ENCODE measurements at regions not wholly inside any gene's neighbourhood (a gene's known extent, or its start where the extent isn't known, plus 50 kb on each side); places are given as distances from the start of the nearest gene placed in this dataset.

GRCh38 chr13:88932950-88933349 lies 1261.8 kb downstream of the SLITRK5 start:
- no peak for TF ChIP-seq CTCF (IDR thresholded peaks at IDR 0.05; ENCODE audit: extremely low read depth, low read depth, low read length)
- no peak overlapping the region for H2AFZ ChIP-seq (ENCODE audit: low read length)
- H3K4me1 ChIP-seq (ENCODE audit: insufficient read depth, low read length): no peaks in the 10 kb centered on the region
- no peaks in the 10 kb centered on the region for H3K36me3 ChIP-seq (ENCODE audit: insufficient read depth, low read length)
- H3K27me3 ChIP-seq (ENCODE audit: insufficient read depth, low read length): no peaks in the 10 kb centered on the region
- H3K4me2 ChIP-seq (ENCODE audit: insufficient read depth, low read length): no peak overlapping the region
- no peaks in the 10 kb centered on the region for H4K20me1 ChIP-seq (ENCODE audit: insufficient read depth, low read length)
- H3K79me2 ChIP-seq (ENCODE audit: insufficient read depth, low read length): no peaks in the 10 kb centered on the region
- H3K9me3 ChIP-seq (ENCODE audit: low read depth, low read length): peaks cover 4% of the 10 kb centered on the region
- DNase-seq (ENCODE audit: insufficient read length, low spot score, missing footprints): no peak
- H3K4me3 ChIP-seq (ENCODE audit: insufficient read depth, low read length): no peak overlapping the region
- no peak overlapping the region for H3K27ac ChIP-seq (ENCODE audit: low read depth, low read length)

- Histone ChIP-seq H3K4me3 (ENCODE audit: insufficient read depth, low read length) (no peak overlapping the region), H3K27ac (ENCODE audit: low read depth, low read length) (no peak overlapping the region)
These were observed 1266.2 kb downstream of the SLITRK5 start for GRCh38 chr13:88937384-88937783.

GRCh38 chr13:88945793-88946192 lies 1274.6 kb downstream of the SLITRK5 start:
- H3K4me2 ChIP-seq (ENCODE audit: insufficient read depth, low read length): no peak overlapping the region
- H3K27me3 ChIP-seq (ENCODE audit: insufficient read depth, low read length): no peaks in the 10 kb centered on the region
- no peaks in the 10 kb centered on the region for H3K4me1 ChIP-seq (ENCODE audit: insufficient read depth, low read length)
- no peaks in the 10 kb centered on the region for H3K9me3 ChIP-seq (ENCODE audit: low read depth, low read length)
- no peaks in the 10 kb centered on the region for H3K36me3 ChIP-seq (ENCODE audit: insufficient read depth, low read length)
- no peak for TF ChIP-seq CTCF (IDR thresholded peaks at IDR 0.05; ENCODE audit: extremely low read depth, low read depth, low read length)
- no peaks in the 10 kb centered on the region for H3K79me2 ChIP-seq (ENCODE audit: insufficient read depth, low read length)
- no peak for DNase-seq (ENCODE audit: insufficient read length, low spot score, missing footprints)
- no peak overlapping the region for H2AFZ ChIP-seq (ENCODE audit: low read length)
- no peak overlapping the region for H3K4me3 ChIP-seq (ENCODE audit: insufficient read depth, low read length)
- H4K20me1 ChIP-seq (ENCODE audit: insufficient read depth, low read length): no peaks in the 10 kb centered on the region
- H3K27ac ChIP-seq (ENCODE audit: low read depth, low read length): no peak overlapping the region

More at GRCh38 chr13:88937384-88937783, 1266.2 kb downstream of the SLITRK5 start:
- Histone ChIP-seq H3K27me3 (ENCODE audit: insufficient read depth, low read length) (no peaks in the 10 kb centered on the region), H4K20me1 (ENCODE audit: insufficient read depth, low read length) (no peaks in the 10 kb centered on the region), H2AFZ (ENCODE audit: low read length) (no peak overlapping the region), H3K9me3 (ENCODE audit: low read depth, low read length) (peaks cover 5% of the 10 kb centered on the region), H3K79me2 (ENCODE audit: insufficient read depth, low read length) (no peaks in the 10 kb centered on the region), H3K4me1 (ENCODE audit: insufficient read depth, low read length) (no peaks in the 10 kb centered on the region), H3K36me3 (ENCODE audit: insufficient read depth, low read length) (no peaks in the 10 kb centered on the region), H3K4me2 (ENCODE audit: insufficient read depth, low read length) (no peak overlapping the region)
- TF ChIP-seq CTCF (IDR thresholded peaks at IDR 0.05; ENCODE audit: extremely low read depth, low read depth, low read length): no peak
- no peak for DNase-seq (ENCODE audit: insufficient read length, low spot score, missing footprints)

- no peak for TF ChIP-seq CTCF (IDR thresholded peaks at IDR 0.05; ENCODE audit: extremely low read depth, low read depth, low read length)
- no peaks in the 10 kb centered on the region for H4K20me1 ChIP-seq (ENCODE audit: insufficient read depth, low read length)
- DNase-seq (ENCODE audit: insufficient read length, low spot score, missing footprints): no peak
- H3K4me2 ChIP-seq (ENCODE audit: insufficient read depth, low read length): no peak overlapping the region
- H3K79me2 ChIP-seq (ENCODE audit: insufficient read depth, low read length): no peaks in the 10 kb centered on the region
- no peak overlapping the region for H2AFZ ChIP-seq (ENCODE audit: low read length)
- H3K27me3 ChIP-seq (ENCODE audit: insufficient read depth, low read length): no peaks in the 10 kb centered on the region
- no peaks in the 10 kb centered on the region for H3K4me1 ChIP-seq (ENCODE audit: insufficient read depth, low read length)
- H3K27ac ChIP-seq (ENCODE audit: low read depth, low read length): no peak overlapping the region
- no peaks in the 10 kb centered on the region for H3K9me3 ChIP-seq (ENCODE audit: low read depth, low read length)
- no peaks in the 10 kb centered on the region for H3K36me3 ChIP-seq (ENCODE audit: insufficient read depth, low read length)
- H3K4me3 ChIP-seq (ENCODE audit: insufficient read depth, low read length): no peak overlapping the region
These were observed 1277.3 kb downstream of the SLITRK5 start for GRCh38 chr13:88948501-88948900.

All from osteoblast (primary cell).